Lung (tissue), 11 donors: ENCODE measurements at regions not wholly inside any gene's neighbourhood (a gene's known extent, or its start where the extent isn't known, plus 50 kb on each side); places are given as distances from the start of the nearest gene placed in this dataset.

Experiments used
- ATAC-seq: fragments of 200-7000 bp; cut with Tn5 transposase; one replicate; pipeline ENCODE4 v1.9.1; 2020; ENCODE audit warnings: moderate number of reproducible peaks; ENCODE audit not compliant: insufficient read depth, low FRiP score
- DNase-seq, 3 donors: peaks; one replicate each; pipeline ENCODE4 v3.0.0-alpha.2; 2013 to 2017
- H3K27ac ChIP-seq, 2 donors: one replicate each; pipeline ENCODE4 v1.5.1; 2013; ENCODE audit warnings: mild to moderate bottlenecking in 2 of 2, moderate library complexity in 2 of 2, control low read depth in 1 of 2, inconsistent platforms in 1 of 2, low read depth in 1 of 2, low read length in 1 of 2
- H3K27me3 ChIP-seq, 3 donors: one replicate each; pipeline ENCODE4 v1.5.1; 2013; ENCODE audit warnings: low read length in 2 of 3; ENCODE audit not compliant: control insufficient read depth in 3 of 3, insufficient read depth in 3 of 3
- H3K36me3 ChIP-seq, 4 donors: one replicate each; pipeline ENCODE4 v1.5.1; 2013; ENCODE audit warnings: low read length in 4 of 4, mild to moderate bottlenecking in 1 of 4, moderate library complexity in 1 of 4; ENCODE audit not compliant: control insufficient read depth in 4 of 4, insufficient read depth in 4 of 4
- H3K4me1 ChIP-seq, 5 donors: one replicate each; pipeline ENCODE4 v1.5.1; 2013; ENCODE audit warnings: low read length in 5 of 5, mild to moderate bottlenecking in 2 of 5, moderate library complexity in 1 of 5; ENCODE audit not compliant: control insufficient read depth in 5 of 5, insufficient read depth in 5 of 5
- H3K4me3 ChIP-seq: one replicate; pipeline ENCODE4 v1.5.1; 2013; ENCODE audit warnings: mild to moderate bottlenecking, control low read depth, moderate library complexity
- H3K9ac ChIP-seq, 2 donors: one replicate each; pipeline ENCODE4 v1.5.1; 2013; ENCODE audit warnings: low read length in 2 of 2, control low read depth in 1 of 2; ENCODE audit not compliant: insufficient read depth in 1 of 2
- H3K9me3 ChIP-seq, 4 donors: one replicate each; pipeline ENCODE4 v1.5.1; 2013; ENCODE audit warnings: low read length in 3 of 4, mild to moderate bottlenecking in 1 of 4, moderate library complexity in 1 of 4; ENCODE audit not compliant: control insufficient read depth in 4 of 4, insufficient read depth in 3 of 4
- CTCF ChIP-seq: IDR thresholded peaks from 2 replicates; pipeline ENCODE4 v1.5.1; 2012; ENCODE audit warnings: mild to moderate bottlenecking; ENCODE audit errors: control extremely low read depth, extremely low read depth
- WGBS, 2 donors: extraction: QIAGEN DNeasy Blood & Tissue Kit; methylation state at CpG; one replicate each; pipeline ENCODE4 v1.1.7; 2013; 5-methylcytosine and 5-hydroxymethylcytosine counted together
- donor health status: control.
- donor health status: control.
- donor health status: Bipolar disorder and iron deficiency.
- donor health status: healthy.
- donor health status: DM: yes; HTN: yes; CAD: no.

- peaks cover 0 to 2% (median 0%) of the 10 kb centered on the region in 4 donors for H3K9me3 ChIP-seq
- H3K4me1 ChIP-seq = no peaks in the 10 kb centered on the region
- no peak overlapping the region for H3K9ac ChIP-seq
- WGBS, 2 donors = 94 to 96% methylated on average over 12 of the region's 12 CpGs
- H3K27ac ChIP-seq = no peak overlapping the region
- DNase-seq = no peak
- no peak for ATAC-seq
- H3K4me3 ChIP-seq = no peak overlapping the region
- H3K36me3 ChIP-seq = no peaks in the 10 kb centered on the region
- no peak for TF ChIP-seq CTCF
- no peaks in the 10 kb centered on the region for H3K27me3 ChIP-seq
Observed at GRCh38 chr5:5589857-5590256, 167.4 kb downstream of the ICE1 start.

GRCh38 chr5:5588887-5589826 lies 166.7 kb downstream of the ICE1 start:
- Histone ChIP-seq H3K4me3 (no peak overlapping the region), H3K9me3 (peaks cover 0 to 2% (median 0%) of the 10 kb centered on the region in 4 donors), H3K4me1 (no peaks in the 10 kb centered on the region), H3K27me3 (no peaks in the 10 kb centered on the region), H3K27ac (no peak overlapping the region), H3K9ac (no peak overlapping the region), H3K36me3 (no peaks in the 10 kb centered on the region)
- DNase-seq (no peak), ATAC-seq (no peak)
- no peak for TF ChIP-seq CTCF
- 78 to 79% methylated on average over 12 of the region's 12 CpGs for WGBS, 2 donors

GRCh38 chr5:5588386-5588785 lies 165.9 kb downstream of the ICE1 start:
- no peak for TF ChIP-seq CTCF

More at GRCh38 chr5:5588386-5588785, 165.9 kb downstream of the ICE1 start:
- 86 to 89% methylated on average over 4 of the region's 4 CpGs for WGBS, 2 donors
- Histone ChIP-seq H3K9me3 (peaks cover 0 to 2% (median 0%) of the 10 kb centered on the region in 4 donors), H3K4me3 (no peak overlapping the region), H3K27ac (no peak overlapping the region), H3K36me3 (no peaks in the 10 kb centered on the region), H3K4me1 (no peaks in the 10 kb centered on the region), H3K27me3 (no peaks in the 10 kb centered on the region), H3K9ac (no peak overlapping the region)
- ATAC-seq (no peak), DNase-seq (no peak)
